Left lung (tissue), 4 donors: ENCODE measurements at regions not wholly inside any gene's neighbourhood (a gene's known extent, or its start where the extent isn't known, plus 50 kb on each side); places are given as distances from the start of the nearest gene placed in this dataset.

Experiments
- ATAC-seq: fragments of 200-7000 bp; cut with Tn5 transposase; one replicate; pipeline ENCODE4 v1.9.1; 2020; ENCODE audit warnings: moderate library complexity
- DNase-seq, 4 donors: peaks; one replicate each; pipeline ENCODE4 v3.0.0-alpha.2; 2013 to 2020
- H3K27ac ChIP-seq, 2 donors: fragments of 200-600 bp; sonication (generic) in 1 of 2; one replicate each; pipeline versions ENCODE4 v1.5.0 to v1.8.0; 2020 to 2021
- H3K27me3 ChIP-seq, 2 donors: fragments of 200-600 bp; sonication (generic) in 1 of 2; one replicate each; pipeline versions ENCODE4 v1.5.0 to v1.8.0; 2020 to 2021
- H3K36me3 ChIP-seq, 2 donors: fragments of 200-600 bp; sonication (generic) in 1 of 2; one replicate each; pipeline versions ENCODE4 v1.5.0 to v1.8.0; 2020 to 2021
- H3K4me1 ChIP-seq, 2 donors: fragments of 200-600 bp; one replicate each; pipeline ENCODE4 v1.8.0; 2021
- H3K4me3 ChIP-seq, 2 donors: fragments of 200-600 bp; sonication (generic) in 1 of 2; one replicate each; pipeline versions ENCODE4 v1.5.0 to v1.8.0; 2020 to 2021; ENCODE audit warnings: mild to moderate bottlenecking in 1 of 2
- H3K9me3 ChIP-seq, 2 donors: fragments of 200-600 bp; sonication (generic) in 1 of 2; one replicate each; pipeline versions ENCODE4 v1.5.0 to v1.8.0; 2020 to 2021
- CTCF ChIP-seq, 2 donors: fragments of 200-600 bp; sonication (generic) in 1 of 2; IDR thresholded peaks; one replicate each; pipeline versions ENCODE4 v1.5.0 to v1.8.0; 2021; ENCODE audit warnings: antibody characterized with exemption in 2 of 2
- intact Hi-C, 2 donors: fragments of 100-400 bp; cut with DNase I; formaldehyde crosslinking; loops; one replicate each; pipeline versions ENCODE4 v1.11.2 to v1.14.2; 2022
- donor health status: DM: no; HTN: yes; CAD: no.
- donor health status: DM: no; HTN: no; CAD: no.

- no peak for DNase-seq
- no peak for ATAC-seq
- TF ChIP-seq CTCF (IDR thresholded peaks at IDR 0.05): no peak
- intact Hi-C loops: no loop called here
- no peaks in the 10 kb centered on the region for H3K9me3 ChIP-seq
- no peak overlapping the region for H3K4me3 ChIP-seq
- no peaks in the 10 kb centered on the region for H3K27me3 ChIP-seq
- no peak overlapping the region for H3K27ac ChIP-seq
- H3K4me1 ChIP-seq: peaks cover 0 to 4% of the 10 kb centered on the region in 2 donors
- H3K36me3 ChIP-seq: no peaks in the 10 kb centered on the region
Measured at GRCh38 chr3:54040476-54040875, 81.9 kb upstream of the CACNA2D3 start.

DNA sequence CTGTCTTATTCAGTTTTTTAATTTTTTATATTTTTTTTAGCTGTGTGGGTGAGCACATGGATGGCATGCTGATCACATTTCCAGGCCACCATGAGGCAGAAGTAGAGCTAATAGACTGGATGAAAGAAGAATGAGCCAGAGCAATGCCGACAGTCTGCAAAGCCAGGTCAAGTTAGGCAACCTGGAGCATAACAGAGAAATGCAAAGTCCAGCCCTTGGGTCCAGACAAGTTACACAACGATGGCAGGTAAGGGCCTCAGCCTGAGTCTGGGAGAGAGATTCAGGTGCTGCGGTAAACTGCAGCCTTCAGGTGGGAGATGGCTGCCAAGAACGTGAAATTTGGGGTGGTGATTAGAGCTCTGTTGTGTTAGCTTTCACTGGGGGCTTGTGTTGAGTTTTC lies 84.0 kb upstream of the CACNA2D3 start:
- no peaks in the 10 kb centered on the region for H3K9me3 ChIP-seq
- no peaks in the 10 kb centered on the region for H3K27me3 ChIP-seq
- no peaks in the 10 kb centered on the region for H3K4me1 ChIP-seq
- H3K36me3 ChIP-seq: no peaks in the 10 kb centered on the region
- intact Hi-C loops: no loop called here
- no peak overlapping the region for H3K27ac ChIP-seq
- ATAC-seq: no peak
- DNase-seq: no peak
- no peak for TF ChIP-seq CTCF (IDR thresholded peaks at IDR 0.05)
- no peak overlapping the region for H3K4me3 ChIP-seq

DNA sequence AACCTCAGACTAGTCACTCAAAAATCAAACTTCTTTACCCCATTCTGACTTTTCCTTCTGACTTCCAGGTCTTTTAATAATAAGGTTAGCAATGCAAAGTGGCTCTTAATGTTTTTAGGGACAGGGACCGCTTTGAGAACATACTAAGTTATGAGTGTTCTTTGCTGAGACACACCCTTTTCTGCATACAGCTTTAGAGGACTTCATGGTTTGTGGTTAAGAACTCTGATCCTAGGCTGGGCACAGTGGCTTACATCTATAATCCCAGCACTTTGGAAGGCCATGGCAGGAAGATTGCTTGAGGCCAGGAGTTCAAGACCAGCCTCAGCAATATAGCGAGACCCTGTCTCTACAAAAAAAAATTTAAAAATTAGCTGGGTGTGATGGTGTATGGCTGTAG lies 85.8 kb upstream of the CACNA2D3 start:
- Histone ChIP-seq H3K27me3 (no peaks in the 10 kb centered on the region), H3K4me3 (no peak overlapping the region), H3K4me1 (no peaks in the 10 kb centered on the region), H3K27ac (no peak overlapping the region), H3K36me3 (no peaks in the 10 kb centered on the region), H3K9me3 (no peaks in the 10 kb centered on the region)
- no peak for DNase-seq
- intact Hi-C loops: no loop called here
- ATAC-seq: peak; percentile 31
- TF ChIP-seq CTCF (IDR thresholded peaks at IDR 0.05): no peak

GRCh38 chr3:54034971-54035370 lies 87.4 kb upstream of the CACNA2D3 start:
- no peaks in the 10 kb centered on the region for H3K36me3 ChIP-seq
- H3K27ac ChIP-seq: no peak overlapping the region
- DNase-seq: no peak
- no peaks in the 10 kb centered on the region for H3K4me1 ChIP-seq
- no peaks in the 10 kb centered on the region for H3K9me3 ChIP-seq
- no peak for TF ChIP-seq CTCF (IDR thresholded peaks at IDR 0.05)
- ATAC-seq: no peak
- intact Hi-C loops: no loop called here
- no peaks in the 10 kb centered on the region for H3K27me3 ChIP-seq
- no peak overlapping the region for H3K4me3 ChIP-seq

DNA sequence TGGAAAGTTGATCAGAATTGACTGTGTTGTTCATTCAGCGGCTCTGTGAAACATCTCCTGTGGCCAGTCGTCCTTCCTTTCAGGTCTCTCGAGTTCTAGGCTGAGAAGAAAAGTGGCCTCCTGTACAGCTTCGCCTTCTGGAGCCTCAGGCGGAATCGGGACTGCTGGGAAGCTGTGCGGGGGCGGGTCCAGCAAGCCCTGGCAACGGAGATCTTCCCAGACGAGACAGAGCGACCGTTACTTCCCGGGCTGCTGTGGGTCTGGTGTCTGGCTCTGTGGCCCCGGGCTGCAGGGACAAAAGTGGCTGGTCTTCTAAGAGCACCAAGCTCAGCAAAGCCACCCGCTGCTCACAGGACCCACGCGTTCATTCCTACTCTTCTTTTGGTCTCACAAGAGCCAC lies 88.6 kb upstream of the CACNA2D3 start:
- H3K4me3 ChIP-seq: no peak overlapping the region
- DNase-seq: no peak
- no peak for TF ChIP-seq CTCF (IDR thresholded peaks at IDR 0.05)
- H3K27ac ChIP-seq: no peak overlapping the region
- no peaks in the 10 kb centered on the region for H3K27me3 ChIP-seq
- intact Hi-C loops: no loop called here
- no peaks in the 10 kb centered on the region for H3K9me3 ChIP-seq
- no peaks in the 10 kb centered on the region for H3K36me3 ChIP-seq
- H3K4me1 ChIP-seq: no peaks in the 10 kb centered on the region
- no peak for ATAC-seq
